HL-60 (cell line): ENCODE measurements at regions not wholly inside any gene's neighbourhood (a gene's known extent, or its start where the extent isn't known, plus 50 kb on each side); places are given as distances from the start of the nearest gene placed in this dataset.

Source experiments
- CTCF ChIP-seq: IDR thresholded peaks from one replicate; pipeline ENCODE4 v1.5.1; 2011; ENCODE audit warnings: low read length, control low read depth, inconsistent platforms; ENCODE audit not compliant: insufficient read depth
- GABPA ChIP-seq: IDR thresholded peaks from 2 replicates; pipeline ENCODE4 v1.6.1; 2012; ENCODE audit warnings: low read depth
- POLR2AphosphoS5 ChIP-seq: IDR thresholded peaks from 2 replicates; pipeline ENCODE4 v1.6.1; 2012; ENCODE audit warnings: low read depth
- REST ChIP-seq: IDR thresholded peaks from 2 replicates; pipeline ENCODE4 v1.6.1; 2012; ENCODE audit warnings: low read depth; ENCODE audit not compliant: insufficient replicate concordance

DNA sequence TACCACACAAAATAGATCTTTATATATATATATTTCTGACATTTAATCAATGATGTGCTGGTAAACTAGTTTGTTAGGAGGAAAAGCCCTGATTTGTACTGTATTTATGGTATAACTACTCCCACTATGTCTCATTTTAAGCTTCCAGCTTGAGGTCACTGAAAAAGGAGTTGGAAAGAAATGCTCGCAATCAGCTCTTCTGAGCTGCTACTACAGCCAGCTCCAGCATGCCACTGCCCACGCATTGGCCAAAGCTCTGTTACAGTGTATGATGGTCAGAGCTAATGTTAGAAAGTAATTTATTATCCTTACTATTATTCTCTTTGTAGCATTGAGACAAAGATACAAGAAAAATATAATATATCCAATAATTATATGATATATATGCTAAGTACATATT is 55.0 kb upstream of the PCED1B start:
- TF ChIP-seq CTCF (no peak), REST (no peak), POLR2AphosphoS5 (no peak), GABPA (no peak)
